ENCODE measurements at regions not wholly inside any gene's neighbourhood (a gene's known extent, or its start where the extent isn't known, plus 50 kb on each side); places are given as distances from the start of the nearest gene placed in this dataset.

GRCh38 chr16:5415123-5415522, 317.5 kb upstream of the EEF2KMT start:
- TF ChIP-seq POLR2AphosphoS5 (IDR thresholded peaks at IDR 0.05; ENCODE audit: low read depth, low read length) = no peak
- no peak for TF ChIP-seq TAF1 (IDR thresholded peaks at IDR 0.05; ENCODE audit: borderline replicate concordance, insufficient read depth, low read length)
- TF ChIP-seq REST (IDR thresholded peaks at IDR 0.05; ENCODE audit: insufficient read depth in 1 of 2, low read depth in 2 of 2, low read length in 2 of 2) = no peak
